ENCODE measurements at regions not wholly inside any gene's neighbourhood (a gene's known extent, or its start where the extent isn't known, plus 50 kb on each side); places are given as distances from the start of the nearest gene placed in this dataset.

GRCh38 chr1:238642231-238642630 lies 744.1 kb upstream of the CHRM3 start:
- in situ Hi-C loops (cut with MboI; ENCODE audit: low sequenced_read_pairs, unreplicated experiment) = no loop called here
- DNase-seq (ENCODE audit: low spot score) = no peak
- no peak for TF ChIP-seq CTCF (IDR thresholded peaks at IDR 0.05; ENCODE audit: borderline replicate concordance, control extremely low read depth, extremely low read depth, insufficient read depth, missing control alignments)

GRCh38 chr1:238639861-238640260 lies 746.5 kb upstream of the CHRM3 start:
- in situ Hi-C loops (cut with MboI; ENCODE audit: low sequenced_read_pairs, unreplicated experiment) = no loop called here
- no peak for DNase-seq (ENCODE audit: low spot score)
- no peak for TF ChIP-seq CTCF (IDR thresholded peaks at IDR 0.05; ENCODE audit: borderline replicate concordance, control extremely low read depth, extremely low read depth, insufficient read depth, missing control alignments)

GRCh38 chr1:238628110-238628509 lies 737.4 kb upstream of the ZP4 start:
- in situ Hi-C loops (cut with MboI; ENCODE audit: low sequenced_read_pairs, unreplicated experiment) = no loop called here
- no peak for DNase-seq (ENCODE audit: low spot score)
- no peak for TF ChIP-seq CTCF (IDR thresholded peaks at IDR 0.05; ENCODE audit: borderline replicate concordance, control extremely low read depth, extremely low read depth, insufficient read depth, missing control alignments)

GRCh38 chr1:238624776-238625175 lies 734.1 kb upstream of the ZP4 start:
- in situ Hi-C loops (cut with MboI; ENCODE audit: low sequenced_read_pairs, unreplicated experiment) = no loop called here
- TF ChIP-seq CTCF (IDR thresholded peaks at IDR 0.05; ENCODE audit: borderline replicate concordance, control extremely low read depth, extremely low read depth, insufficient read depth, missing control alignments) = no peak
- no peak for DNase-seq (ENCODE audit: low spot score)

GRCh38 chr1:238621405-238621804 lies 730.7 kb upstream of the ZP4 start:
- no peak for DNase-seq (ENCODE audit: low spot score)
- in situ Hi-C loops (cut with MboI; ENCODE audit: low sequenced_read_pairs, unreplicated experiment) = no loop called here
- TF ChIP-seq CTCF (IDR thresholded peaks at IDR 0.05; ENCODE audit: borderline replicate concordance, control extremely low read depth, extremely low read depth, insufficient read depth, missing control alignments) = no peak

GRCh38 chr1:238619652-238620051 lies 728.9 kb upstream of the ZP4 start:
- in situ Hi-C loops (cut with MboI; ENCODE audit: low sequenced_read_pairs, unreplicated experiment) = no loop called here
- no peak for DNase-seq (ENCODE audit: low spot score)
- TF ChIP-seq CTCF (IDR thresholded peaks at IDR 0.05; ENCODE audit: borderline replicate concordance, control extremely low read depth, extremely low read depth, insufficient read depth, missing control alignments) = no peak

- no peak for TF ChIP-seq CTCF (IDR thresholded peaks at IDR 0.05; ENCODE audit: borderline replicate concordance, control extremely low read depth, extremely low read depth, insufficient read depth, missing control alignments)
- in situ Hi-C loops (cut with MboI; ENCODE audit: low sequenced_read_pairs, unreplicated experiment) = no loop called here
- no peak for DNase-seq (ENCODE audit: low spot score)
Measured at GRCh38 chr1:238611406-238611805, 720.7 kb upstream of the ZP4 start.

All from GM13976 (cell line).